HCT116 (cell line): ENCODE measurements at regions not wholly inside any gene's neighbourhood (a gene's known extent, or its start where the extent isn't known, plus 50 kb on each side); places are given as distances from the start of the nearest gene placed in this dataset.

Experiments
- POLR2AphosphoS5 ChIP-seq: IDR thresholded peaks from 2 replicates; pipeline ENCODE4 v1.6.1; 2011; ENCODE audit warnings: mild to moderate bottlenecking, low read depth, low read length, moderate library complexity
- TF ChIP-seq, protein P1 (sequence below), 3 experiments: fragments of 200-600 bp in 1 of 3; sonication (generic) in 1 of 3; IDR thresholded peaks in 2 of 3; conservative IDR thresholded peaks in 1 of 3; 2 replicates each; pipeline ENCODE4 v1.5.1; 2012 to 2017; ENCODE audit warnings: low read depth in 2 of 3, low read length in 2 of 3, antibody characterized with exemption in 1 of 3, borderline replicate concordance in 1 of 3, control low read depth in 1 of 3, mild to moderate bottlenecking in 1 of 3, mixed read lengths in 1 of 3, mixed run types in 1 of 3, moderate library complexity in 1 of 3; ENCODE audit not compliant: insufficient read depth in 1 of 3

GRCh38 chr1:214997685-214998084 lies 84.9 kb upstream of the KCNK2 start:
- TF ChIP-seq, protein P1, sequence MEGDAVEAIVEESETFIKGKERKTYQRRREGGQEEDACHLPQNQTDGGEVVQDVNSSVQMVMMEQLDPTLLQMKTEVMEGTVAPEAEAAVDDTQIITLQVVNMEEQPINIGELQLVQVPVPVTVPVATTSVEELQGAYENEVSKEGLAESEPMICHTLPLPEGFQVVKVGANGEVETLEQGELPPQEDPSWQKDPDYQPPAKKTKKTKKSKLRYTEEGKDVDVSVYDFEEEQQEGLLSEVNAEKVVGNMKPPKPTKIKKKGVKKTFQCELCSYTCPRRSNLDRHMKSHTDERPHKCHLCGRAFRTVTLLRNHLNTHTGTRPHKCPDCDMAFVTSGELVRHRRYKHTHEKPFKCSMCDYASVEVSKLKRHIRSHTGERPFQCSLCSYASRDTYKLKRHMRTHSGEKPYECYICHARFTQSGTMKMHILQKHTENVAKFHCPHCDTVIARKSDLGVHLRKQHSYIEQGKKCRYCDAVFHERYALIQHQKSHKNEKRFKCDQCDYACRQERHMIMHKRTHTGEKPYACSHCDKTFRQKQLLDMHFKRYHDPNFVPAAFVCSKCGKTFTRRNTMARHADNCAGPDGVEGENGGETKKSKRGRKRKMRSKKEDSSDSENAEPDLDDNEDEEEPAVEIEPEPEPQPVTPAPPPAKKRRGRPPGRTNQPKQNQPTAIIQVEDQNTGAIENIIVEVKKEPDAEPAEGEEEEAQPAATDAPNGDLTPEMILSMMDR (IDR thresholded peaks at IDR 0.05 in 2 of 3, conservative IDR thresholded peaks at IDR 0.05 in 1 of 3; ENCODE audit: borderline replicate concordance in 1 of 3, insufficient read depth in 1 of 3, low read depth in 2 of 3, low read length in 2 of 3) = no peak
- no peak for TF ChIP-seq POLR2AphosphoS5
